ENCODE measurements at regions not wholly inside any gene's neighbourhood (a gene's known extent, or its start where the extent isn't known, plus 50 kb on each side); places are given as distances from the start of the nearest gene placed in this dataset.

DNA sequence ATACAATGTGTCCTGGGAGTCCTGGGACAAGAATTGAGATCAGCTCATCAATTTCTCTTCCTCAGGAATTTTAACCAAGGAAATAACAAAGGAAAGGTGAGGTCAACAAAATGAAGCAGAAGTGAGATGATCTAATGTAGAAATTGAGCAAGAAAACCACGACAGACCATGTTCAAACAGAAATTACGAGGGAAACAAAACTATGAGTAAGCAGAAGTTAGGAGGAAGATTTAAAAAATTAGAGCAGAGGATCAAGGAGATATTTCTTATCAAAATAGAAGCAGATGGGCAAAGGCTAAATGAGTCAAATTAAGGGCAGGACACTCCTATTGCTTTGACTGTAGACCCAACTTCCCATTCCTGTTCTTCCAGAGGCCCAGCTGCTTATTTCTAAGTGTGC lies 97.4 kb downstream of the HINT1 start:
- Histone ChIP-seq H3K9ac (ENCODE audit: low read length in 2 of 2) (no peak overlapping the region), H3K27ac (ENCODE audit: low read length) (no peak overlapping the region), H3K27me3 (ENCODE audit: control insufficient read depth in 1 of 2, insufficient read depth in 2 of 2, low read length in 2 of 2) (no peaks in the 10 kb centered on the region), H3K36me3 (ENCODE audit: control insufficient read depth in 2 of 2, insufficient read depth in 2 of 2, low read length in 2 of 2) (no peaks in the 10 kb centered on the region), H3K4me3 (ENCODE audit: low read length in 2 of 2) (no peak overlapping the region), H3K4me1 (ENCODE audit: control insufficient read depth, insufficient read depth, low read length) (no peaks in the 10 kb centered on the region), H3K9me3 (ENCODE audit: control insufficient read depth in 2 of 2, low read length in 2 of 2) (no peaks in the 10 kb centered on the region)

DNA sequence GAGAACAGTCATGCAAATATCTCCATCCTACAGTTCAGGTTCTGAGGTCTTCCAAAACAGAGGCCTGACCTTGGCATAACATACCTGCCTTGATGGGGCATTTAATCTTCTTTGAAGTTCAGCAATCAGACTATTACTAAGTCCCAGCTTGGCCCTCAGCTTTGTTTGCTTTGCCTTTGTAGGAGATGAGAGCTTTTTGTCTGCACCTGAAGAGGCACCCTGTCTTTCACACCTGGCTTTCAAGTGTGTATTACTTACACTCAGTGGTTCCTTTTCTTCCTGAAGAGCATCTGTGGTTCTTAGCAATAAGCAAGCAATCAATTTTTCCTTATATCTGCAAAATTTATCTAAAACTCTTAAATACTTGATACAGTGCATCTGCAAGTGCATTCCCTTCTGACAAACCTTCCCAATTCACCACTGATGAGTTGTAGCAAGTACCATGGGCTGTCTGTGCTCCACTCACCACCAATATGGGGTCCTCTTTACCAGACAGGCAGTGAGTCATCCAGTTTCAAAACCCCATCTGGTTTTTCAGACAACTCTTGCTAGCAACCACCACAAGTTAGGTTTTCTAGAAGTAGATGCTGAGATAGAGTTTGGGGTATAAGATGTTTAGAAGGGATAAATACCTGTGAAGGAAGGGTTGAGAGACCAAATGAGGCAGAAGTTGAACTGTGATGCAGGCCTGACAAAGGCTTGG lies 100.2 kb downstream of the HINT1 start:
- Histone ChIP-seq H3K9ac (ENCODE audit: low read length in 2 of 2) (no peak overlapping the region), H3K9me3 (ENCODE audit: control insufficient read depth in 2 of 2, low read length in 2 of 2) (no peaks in the 10 kb centered on the region), H3K4me3 (ENCODE audit: low read length in 2 of 2) (no peak overlapping the region), H3K4me1 (ENCODE audit: control insufficient read depth, insufficient read depth, low read length) (no peaks in the 10 kb centered on the region), H3K36me3 (ENCODE audit: control insufficient read depth in 2 of 2, insufficient read depth in 2 of 2, low read length in 2 of 2) (no peaks in the 10 kb centered on the region), H3K27ac (ENCODE audit: low read length) (no peak overlapping the region), H3K27me3 (ENCODE audit: control insufficient read depth in 1 of 2, insufficient read depth in 2 of 2, low read length in 2 of 2) (no peaks in the 10 kb centered on the region)

DNA sequence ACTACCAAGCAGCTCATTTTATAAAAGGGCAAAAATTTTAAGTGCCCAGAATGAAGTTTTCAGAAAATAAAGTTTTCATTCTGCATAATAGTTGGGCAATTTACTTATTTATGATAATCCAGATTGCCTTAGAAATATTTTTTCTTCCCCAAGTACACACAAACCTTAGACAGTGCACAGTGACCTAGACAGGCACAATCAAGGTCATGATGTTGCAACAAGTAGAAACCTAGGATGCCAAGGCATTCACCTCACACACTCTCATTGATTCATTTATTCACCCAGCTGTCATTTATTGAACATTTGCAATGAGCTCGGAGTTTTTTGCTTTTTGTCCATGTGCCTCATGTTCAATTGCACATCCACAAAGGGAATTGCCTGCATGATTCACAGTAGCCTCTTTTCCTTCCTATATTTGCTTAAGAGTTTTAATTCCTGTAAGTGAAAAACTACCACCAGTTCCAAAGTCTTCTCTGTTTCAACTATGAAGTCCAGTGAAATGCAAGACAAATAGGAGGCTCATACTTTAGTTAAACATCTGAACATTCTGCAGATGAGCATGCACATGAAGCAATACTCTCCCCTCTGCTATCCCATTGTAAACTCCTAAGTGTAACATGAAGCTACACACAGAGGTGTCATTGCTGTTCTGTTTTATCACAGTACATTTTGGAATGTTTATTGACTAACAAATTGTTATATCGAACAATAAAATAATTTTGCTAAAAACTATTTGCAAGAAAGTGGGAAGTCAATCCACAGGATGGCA lies 122.9 kb downstream of the HINT1 start:
- Histone ChIP-seq H3K4me3 (ENCODE audit: low read length in 2 of 2) (no peak overlapping the region), H3K36me3 (ENCODE audit: control insufficient read depth in 2 of 2, insufficient read depth in 2 of 2, low read length in 2 of 2) (no peaks in the 10 kb centered on the region), H3K27ac (ENCODE audit: low read length) (no peak overlapping the region), H3K27me3 (ENCODE audit: control insufficient read depth in 1 of 2, insufficient read depth in 2 of 2, low read length in 2 of 2) (no peaks in the 10 kb centered on the region), H3K9me3 (ENCODE audit: control insufficient read depth in 2 of 2, low read length in 2 of 2) (peaks cover 0 to 3% of the 10 kb centered on the region in 2 donors), H3K4me1 (ENCODE audit: control insufficient read depth, insufficient read depth, low read length) (no peaks in the 10 kb centered on the region), H3K9ac (ENCODE audit: low read length in 2 of 2) (no peak overlapping the region)

DNA sequence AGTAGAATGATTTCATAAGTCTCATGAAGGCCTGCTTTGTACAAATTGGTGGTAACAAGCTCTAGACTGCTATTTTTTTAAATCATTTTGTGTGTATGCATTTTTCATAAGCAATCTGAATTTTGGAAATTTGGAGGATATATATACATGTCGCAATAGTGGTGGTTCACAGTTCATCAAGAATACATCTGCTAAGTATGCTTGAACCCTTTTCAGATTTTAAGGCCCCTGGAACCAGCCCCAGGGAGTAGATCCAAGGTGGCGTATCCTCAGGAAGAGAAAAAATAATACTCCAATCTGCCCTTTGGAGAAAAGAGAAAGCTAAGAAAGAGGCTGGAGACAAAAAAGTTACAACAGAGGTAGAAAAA lies 141.6 kb downstream of the HINT1 start:
- Histone ChIP-seq H3K9ac (ENCODE audit: low read length in 2 of 2) (no peak overlapping the region), H3K9me3 (ENCODE audit: control insufficient read depth in 2 of 2, low read length in 2 of 2) (no peaks in the 10 kb centered on the region), H3K27me3 (ENCODE audit: control insufficient read depth in 1 of 2, insufficient read depth in 2 of 2, low read length in 2 of 2) (no peaks in the 10 kb centered on the region), H3K27ac (ENCODE audit: low read length) (no peak overlapping the region), H3K4me3 (ENCODE audit: low read length in 2 of 2) (no peak overlapping the region), H3K36me3 (ENCODE audit: control insufficient read depth in 2 of 2, insufficient read depth in 2 of 2, low read length in 2 of 2) (no peaks in the 10 kb centered on the region), H3K4me1 (ENCODE audit: control insufficient read depth, insufficient read depth, low read length) (no peaks in the 10 kb centered on the region)

DNA sequence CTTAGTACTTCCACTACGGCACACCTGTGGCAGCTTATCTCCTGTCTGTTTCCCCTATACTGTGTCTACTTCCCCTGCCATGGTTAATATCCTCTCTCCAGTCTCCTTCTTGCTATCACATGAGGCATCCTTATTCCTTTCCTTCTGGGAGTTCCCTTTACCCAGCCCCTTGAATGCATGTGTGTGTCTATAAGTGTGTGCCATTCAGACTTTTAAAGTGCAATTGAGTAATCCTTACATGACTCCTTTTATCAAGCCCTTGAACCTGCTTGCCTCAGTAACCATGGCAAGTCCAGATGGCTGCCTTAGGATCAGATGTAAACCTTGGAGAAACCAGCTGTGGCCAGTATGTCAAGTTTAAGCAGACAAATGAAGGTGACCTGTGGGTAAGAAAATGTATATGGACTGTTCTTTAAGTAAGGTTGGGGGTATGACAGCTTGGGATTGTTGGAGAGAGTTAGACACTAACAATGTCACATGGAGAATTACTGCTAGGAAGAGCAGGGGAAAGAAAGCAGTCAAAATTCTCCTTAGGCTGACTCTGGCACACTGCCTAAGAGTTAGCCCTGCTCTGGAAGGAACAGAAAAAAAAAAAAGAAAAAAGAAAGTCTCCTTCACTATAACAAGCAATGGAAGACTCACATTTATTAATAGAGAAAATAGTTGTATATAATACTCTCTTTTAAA lies 142.1 kb downstream of the HINT1 start:
- Histone ChIP-seq H3K36me3 (ENCODE audit: control insufficient read depth in 2 of 2, insufficient read depth in 2 of 2, low read length in 2 of 2) (no peaks in the 10 kb centered on the region), H3K27me3 (ENCODE audit: control insufficient read depth in 1 of 2, insufficient read depth in 2 of 2, low read length in 2 of 2) (no peaks in the 10 kb centered on the region), H3K4me3 (ENCODE audit: low read length in 2 of 2) (no peak overlapping the region), H3K27ac (ENCODE audit: low read length) (no peak overlapping the region), H3K9ac (ENCODE audit: low read length in 2 of 2) (no peak overlapping the region), H3K9me3 (ENCODE audit: control insufficient read depth in 2 of 2, low read length in 2 of 2) (no peaks in the 10 kb centered on the region), H3K4me1 (ENCODE audit: control insufficient read depth, insufficient read depth, low read length) (no peaks in the 10 kb centered on the region)

DNA sequence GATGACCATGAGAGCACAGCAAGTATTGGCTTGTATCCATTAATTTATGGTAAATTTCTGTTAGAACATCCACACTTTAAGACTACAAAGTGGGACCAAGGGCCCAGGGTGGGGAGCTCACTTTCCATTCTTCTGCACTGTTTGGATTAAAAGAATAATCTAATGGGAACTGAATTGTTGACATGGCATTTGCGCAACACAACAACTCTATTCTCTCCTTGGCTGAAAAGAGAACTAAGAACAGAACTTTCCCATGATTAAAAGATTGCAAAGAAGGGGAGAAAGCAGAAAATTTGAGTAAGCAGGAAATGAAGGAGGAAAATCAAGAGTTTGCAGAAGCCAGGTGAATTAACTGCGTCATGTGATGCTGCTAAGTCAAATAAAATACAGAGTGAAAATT lies 143.4 kb downstream of the HINT1 start:
- H3K4me1 ChIP-seq (ENCODE audit: control insufficient read depth, insufficient read depth, low read length): no peaks in the 10 kb centered on the region
- no peaks in the 10 kb centered on the region for H3K27me3 ChIP-seq (ENCODE audit: control insufficient read depth in 1 of 2, insufficient read depth in 2 of 2, low read length in 2 of 2)
- H3K4me3 ChIP-seq (ENCODE audit: low read length in 2 of 2): no peak overlapping the region
- H3K9me3 ChIP-seq (ENCODE audit: control insufficient read depth in 2 of 2, low read length in 2 of 2): no peaks in the 10 kb centered on the region
- H3K36me3 ChIP-seq (ENCODE audit: control insufficient read depth in 2 of 2, insufficient read depth in 2 of 2, low read length in 2 of 2): no peaks in the 10 kb centered on the region
- H3K27ac ChIP-seq (ENCODE audit: low read length): no peak overlapping the region
- H3K9ac ChIP-seq (ENCODE audit: low read length in 2 of 2): no peak overlapping the region

DNA sequence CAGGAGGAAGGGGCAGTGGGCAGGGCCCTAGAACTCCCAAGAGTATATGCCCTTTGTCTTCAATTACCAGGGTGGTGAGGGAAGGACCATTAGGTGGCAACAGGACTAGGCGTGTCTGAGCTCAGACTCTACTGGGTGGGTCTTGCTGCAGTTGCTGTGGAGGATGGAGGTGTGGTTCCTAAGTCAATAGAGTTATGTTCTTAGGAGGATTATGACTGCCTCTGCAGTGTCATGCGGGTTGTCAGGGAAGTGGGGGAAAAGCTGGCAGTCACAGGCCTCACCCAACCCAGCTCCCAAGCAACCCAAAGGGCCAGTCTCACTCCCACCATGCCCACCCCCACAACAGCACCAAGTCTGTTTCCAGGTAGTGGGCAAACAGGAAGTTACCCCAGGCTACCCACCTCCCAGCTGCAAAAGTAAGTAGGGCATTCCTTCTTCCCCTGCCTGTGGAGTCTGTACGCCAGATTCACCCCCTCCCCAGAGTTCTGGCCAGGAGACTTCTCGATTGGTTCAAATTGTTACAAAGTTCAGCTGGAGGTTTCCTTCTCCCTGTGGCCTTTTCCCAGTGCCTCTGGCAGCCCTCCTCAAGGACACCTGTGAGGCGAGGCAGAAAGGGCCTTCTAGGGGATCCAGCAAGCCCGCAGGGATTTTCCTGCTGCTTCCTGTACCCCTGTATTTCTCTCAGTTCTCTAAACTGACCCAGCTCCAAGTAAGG lies 145.3 kb downstream of the HINT1 start:
- Histone ChIP-seq H3K4me3 (ENCODE audit: low read length in 2 of 2) (no peak overlapping the region), H3K27me3 (ENCODE audit: control insufficient read depth in 1 of 2, insufficient read depth in 2 of 2, low read length in 2 of 2) (no peaks in the 10 kb centered on the region), H3K9ac (ENCODE audit: low read length in 2 of 2) (no peak overlapping the region), H3K4me1 (ENCODE audit: control insufficient read depth, insufficient read depth, low read length) (no peaks in the 10 kb centered on the region), H3K27ac (ENCODE audit: low read length) (no peak overlapping the region), H3K9me3 (ENCODE audit: control insufficient read depth in 2 of 2, low read length in 2 of 2) (no peaks in the 10 kb centered on the region), H3K36me3 (ENCODE audit: control insufficient read depth in 2 of 2, insufficient read depth in 2 of 2, low read length in 2 of 2) (no peaks in the 10 kb centered on the region)

DNA sequence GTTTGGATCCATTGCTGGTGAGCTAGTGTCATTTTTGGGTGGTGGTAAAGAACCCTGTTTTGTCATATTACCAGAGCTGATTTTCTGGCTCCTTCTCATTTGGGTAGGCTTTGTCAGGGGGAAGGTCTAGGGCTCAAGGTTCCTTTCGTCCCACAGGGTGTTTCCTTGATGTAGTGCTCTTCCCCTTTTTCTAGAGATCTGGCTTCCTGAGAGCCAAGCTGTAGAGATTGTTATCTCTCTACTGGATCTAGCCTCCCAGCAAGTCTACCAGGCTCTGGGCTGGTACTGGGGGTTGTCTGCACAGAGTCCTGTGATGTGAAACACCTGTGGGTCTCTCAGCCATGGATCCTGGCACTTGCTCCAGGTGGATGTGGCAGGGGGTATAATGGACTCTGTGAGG lies 145.9 kb downstream of the HINT1 start:
- Histone ChIP-seq H3K4me1 (ENCODE audit: control insufficient read depth, insufficient read depth, low read length) (no peaks in the 10 kb centered on the region), H3K9me3 (ENCODE audit: control insufficient read depth in 2 of 2, low read length in 2 of 2) (no peaks in the 10 kb centered on the region), H3K36me3 (ENCODE audit: control insufficient read depth in 2 of 2, insufficient read depth in 2 of 2, low read length in 2 of 2) (no peaks in the 10 kb centered on the region), H3K4me3 (ENCODE audit: low read length in 2 of 2) (no peak overlapping the region), H3K9ac (ENCODE audit: low read length in 2 of 2) (no peak overlapping the region), H3K27me3 (ENCODE audit: control insufficient read depth in 1 of 2, insufficient read depth in 2 of 2, low read length in 2 of 2) (no peaks in the 10 kb centered on the region), H3K27ac (ENCODE audit: low read length) (no peak overlapping the region)

DNA sequence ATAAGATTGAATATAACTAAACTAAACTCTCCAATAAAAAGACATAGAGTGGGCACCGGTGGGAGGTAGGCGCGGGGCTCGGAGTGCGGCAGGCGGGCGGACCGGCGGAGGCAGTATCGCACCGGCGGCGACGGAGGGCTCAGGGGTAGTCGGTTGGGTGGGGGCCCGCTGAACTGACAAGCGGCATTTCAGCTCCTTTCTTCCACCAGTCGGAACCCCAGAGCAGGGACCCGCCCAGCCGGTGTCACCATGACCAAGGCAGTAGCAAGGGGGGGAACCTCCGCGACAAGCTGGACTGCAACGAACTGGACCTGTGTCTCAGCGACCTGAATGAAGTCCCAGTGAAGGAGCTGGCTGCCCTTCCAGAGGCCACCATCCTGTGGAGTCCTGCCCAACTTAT lies 156.7 kb downstream of the HINT1 start:
- Histone ChIP-seq H3K27me3 (ENCODE audit: control insufficient read depth in 1 of 2, insufficient read depth in 2 of 2, low read length in 2 of 2) (no peaks in the 10 kb centered on the region), H3K36me3 (ENCODE audit: control insufficient read depth in 2 of 2, insufficient read depth in 2 of 2, low read length in 2 of 2) (no peaks in the 10 kb centered on the region), H3K9ac (ENCODE audit: low read length in 2 of 2) (no peak overlapping the region), H3K27ac (ENCODE audit: low read length) (no peak overlapping the region), H3K4me3 (ENCODE audit: low read length in 2 of 2) (no peak overlapping the region), H3K4me1 (ENCODE audit: control insufficient read depth, insufficient read depth, low read length) (no peaks in the 10 kb centered on the region), H3K9me3 (ENCODE audit: control insufficient read depth in 2 of 2, low read length in 2 of 2) (no peaks in the 10 kb centered on the region)

DNA sequence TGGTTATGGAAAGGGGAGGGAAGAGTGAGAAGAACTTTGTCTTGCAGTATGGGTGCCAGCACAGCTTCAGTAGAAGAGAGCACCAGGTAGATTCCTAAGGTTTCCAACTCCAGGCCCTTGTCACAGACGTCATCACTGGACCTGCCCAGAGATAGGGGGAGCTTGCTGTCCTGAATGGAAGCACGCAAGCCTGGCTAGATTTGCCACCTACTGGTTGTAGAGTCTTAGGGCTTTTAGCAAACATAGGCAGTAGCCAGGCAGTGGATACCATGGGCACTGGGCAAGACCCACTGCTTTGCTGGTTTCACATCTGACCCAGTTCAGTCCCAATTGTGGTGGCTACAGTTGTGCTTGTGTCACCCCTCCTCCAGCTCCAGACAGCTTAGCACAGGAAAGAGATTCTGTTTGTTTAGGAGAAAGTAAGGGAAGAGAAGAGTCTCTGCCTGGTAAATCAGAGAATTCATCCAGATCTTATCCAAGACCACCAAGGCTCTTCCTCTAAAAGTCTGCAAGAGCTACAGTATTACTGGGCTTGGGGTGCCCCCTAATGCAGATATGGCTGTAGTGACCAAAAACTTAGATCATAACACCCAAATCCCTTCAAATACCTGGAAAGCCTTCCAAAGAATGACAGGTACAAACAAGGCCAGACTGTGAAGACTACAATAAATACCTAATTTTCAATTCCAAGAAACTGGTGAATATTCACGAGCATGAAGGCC lies 158.9 kb downstream of the HINT1 start:
- H3K27ac ChIP-seq (ENCODE audit: low read length): no peak overlapping the region
- no peak overlapping the region for H3K9ac ChIP-seq (ENCODE audit: low read length in 2 of 2)
- no peaks in the 10 kb centered on the region for H3K9me3 ChIP-seq (ENCODE audit: control insufficient read depth in 2 of 2, low read length in 2 of 2)
- H3K4me3 ChIP-seq (ENCODE audit: low read length in 2 of 2): no peak overlapping the region
- H3K36me3 ChIP-seq (ENCODE audit: control insufficient read depth in 2 of 2, insufficient read depth in 2 of 2, low read length in 2 of 2): no peaks in the 10 kb centered on the region
- no peaks in the 10 kb centered on the region for H3K27me3 ChIP-seq (ENCODE audit: control insufficient read depth in 1 of 2, insufficient read depth in 2 of 2, low read length in 2 of 2)
- no peaks in the 10 kb centered on the region for H3K4me1 ChIP-seq (ENCODE audit: control insufficient read depth, insufficient read depth, low read length)

Data from stomach smooth muscle (tissue), 2 donors.